HL-60 (cell line): ENCODE measurements at regions not wholly inside any gene's neighbourhood (a gene's known extent, or its start where the extent isn't known, plus 50 kb on each side); places are given as distances from the start of the nearest gene placed in this dataset.

Experiments
- POLR2AphosphoS5 ChIP-seq: IDR thresholded peaks from 2 replicates; pipeline ENCODE4 v1.6.1; 2012; ENCODE audit warnings: low read depth
- TF ChIP-seq, protein P1 (sequence below): IDR thresholded peaks from one replicate; pipeline ENCODE4 v1.5.1; 2011; ENCODE audit warnings: low read length, control low read depth, inconsistent platforms; ENCODE audit not compliant: insufficient read depth
- TF ChIP-seq, protein P2 (sequence below): IDR thresholded peaks from 2 replicates; pipeline ENCODE4 v1.6.1; 2012; ENCODE audit warnings: low read depth; ENCODE audit not compliant: insufficient replicate concordance

DNA sequence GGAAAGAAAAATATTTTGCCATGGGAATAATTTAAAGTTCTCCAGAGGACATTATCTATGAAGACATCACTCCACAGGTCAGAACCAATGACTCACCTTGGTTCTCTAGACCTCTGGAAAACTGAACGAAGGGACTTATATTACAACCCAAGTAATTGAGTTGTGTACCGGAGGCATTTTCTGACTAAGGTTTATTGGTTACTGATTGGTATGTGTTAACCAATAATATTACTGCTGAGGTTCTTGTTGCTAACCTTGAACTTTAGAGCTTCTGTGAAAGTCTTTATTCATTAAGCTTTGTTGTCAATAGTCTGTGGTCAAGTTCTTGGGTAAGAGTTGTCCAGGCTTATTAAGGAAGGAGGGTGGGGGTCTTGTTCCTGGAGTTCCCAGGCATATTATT, 78.1 kb upstream of the MTPN start:
- TF ChIP-seq, protein P1, sequence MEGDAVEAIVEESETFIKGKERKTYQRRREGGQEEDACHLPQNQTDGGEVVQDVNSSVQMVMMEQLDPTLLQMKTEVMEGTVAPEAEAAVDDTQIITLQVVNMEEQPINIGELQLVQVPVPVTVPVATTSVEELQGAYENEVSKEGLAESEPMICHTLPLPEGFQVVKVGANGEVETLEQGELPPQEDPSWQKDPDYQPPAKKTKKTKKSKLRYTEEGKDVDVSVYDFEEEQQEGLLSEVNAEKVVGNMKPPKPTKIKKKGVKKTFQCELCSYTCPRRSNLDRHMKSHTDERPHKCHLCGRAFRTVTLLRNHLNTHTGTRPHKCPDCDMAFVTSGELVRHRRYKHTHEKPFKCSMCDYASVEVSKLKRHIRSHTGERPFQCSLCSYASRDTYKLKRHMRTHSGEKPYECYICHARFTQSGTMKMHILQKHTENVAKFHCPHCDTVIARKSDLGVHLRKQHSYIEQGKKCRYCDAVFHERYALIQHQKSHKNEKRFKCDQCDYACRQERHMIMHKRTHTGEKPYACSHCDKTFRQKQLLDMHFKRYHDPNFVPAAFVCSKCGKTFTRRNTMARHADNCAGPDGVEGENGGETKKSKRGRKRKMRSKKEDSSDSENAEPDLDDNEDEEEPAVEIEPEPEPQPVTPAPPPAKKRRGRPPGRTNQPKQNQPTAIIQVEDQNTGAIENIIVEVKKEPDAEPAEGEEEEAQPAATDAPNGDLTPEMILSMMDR = no peak
- no peak for TF ChIP-seq POLR2AphosphoS5
- TF ChIP-seq, protein P2, sequence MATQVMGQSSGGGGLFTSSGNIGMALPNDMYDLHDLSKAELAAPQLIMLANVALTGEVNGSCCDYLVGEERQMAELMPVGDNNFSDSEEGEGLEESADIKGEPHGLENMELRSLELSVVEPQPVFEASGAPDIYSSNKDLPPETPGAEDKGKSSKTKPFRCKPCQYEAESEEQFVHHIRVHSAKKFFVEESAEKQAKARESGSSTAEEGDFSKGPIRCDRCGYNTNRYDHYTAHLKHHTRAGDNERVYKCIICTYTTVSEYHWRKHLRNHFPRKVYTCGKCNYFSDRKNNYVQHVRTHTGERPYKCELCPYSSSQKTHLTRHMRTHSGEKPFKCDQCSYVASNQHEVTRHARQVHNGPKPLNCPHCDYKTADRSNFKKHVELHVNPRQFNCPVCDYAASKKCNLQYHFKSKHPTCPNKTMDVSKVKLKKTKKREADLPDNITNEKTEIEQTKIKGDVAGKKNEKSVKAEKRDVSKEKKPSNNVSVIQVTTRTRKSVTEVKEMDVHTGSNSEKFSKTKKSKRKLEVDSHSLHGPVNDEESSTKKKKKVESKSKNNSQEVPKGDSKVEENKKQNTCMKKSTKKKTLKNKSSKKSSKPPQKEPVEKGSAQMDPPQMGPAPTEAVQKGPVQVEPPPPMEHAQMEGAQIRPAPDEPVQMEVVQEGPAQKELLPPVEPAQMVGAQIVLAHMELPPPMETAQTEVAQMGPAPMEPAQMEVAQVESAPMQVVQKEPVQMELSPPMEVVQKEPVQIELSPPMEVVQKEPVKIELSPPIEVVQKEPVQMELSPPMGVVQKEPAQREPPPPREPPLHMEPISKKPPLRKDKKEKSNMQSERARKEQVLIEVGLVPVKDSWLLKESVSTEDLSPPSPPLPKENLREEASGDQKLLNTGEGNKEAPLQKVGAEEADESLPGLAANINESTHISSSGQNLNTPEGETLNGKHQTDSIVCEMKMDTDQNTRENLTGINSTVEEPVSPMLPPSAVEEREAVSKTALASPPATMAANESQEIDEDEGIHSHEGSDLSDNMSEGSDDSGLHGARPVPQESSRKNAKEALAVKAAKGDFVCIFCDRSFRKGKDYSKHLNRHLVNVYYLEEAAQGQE = no peak
